Ammon's horn (tissue), 1 donor: ENCODE measurements at regions not wholly inside any gene's neighbourhood (a gene's known extent, or its start where the extent isn't known, plus 50 kb on each side); places are given as distances from the start of the nearest gene placed in this dataset.

Source experiments
- DNase-seq: peaks from one replicate; pipeline ENCODE4 v3.0.0-alpha.2; 2016; ENCODE audit warnings: low spot score

GRCh38 chr20:17109307-17109706, 117.5 kb upstream of the PCSK2 start:
- no peak for DNase-seq

GRCh38 chr20:17128206-17128605, 98.6 kb upstream of the PCSK2 start:
- no peak for DNase-seq

- DNase-seq: no peak
Measured at GRCh38 chr20:17129089-17129488, 97.8 kb upstream of the PCSK2 start.

GRCh38 chr20:17137692-17138091, 89.1 kb upstream of the PCSK2 start:
- no peak for DNase-seq

GRCh38 chr20:17138237-17138636, 88.6 kb upstream of the PCSK2 start:
- DNase-seq: peak; percentile 25

GRCh38 chr20:17140894-17141293, 85.9 kb upstream of the PCSK2 start:
- DNase-seq: no peak

GRCh38 chr20:17141568-17141967, 85.3 kb upstream of the PCSK2 start:
- no peak for DNase-seq

GRCh38 chr20:17142666-17143065, 84.2 kb upstream of the PCSK2 start:
- DNase-seq: no peak

- no peak for DNase-seq
Measured at GRCh38 chr20:17150858-17151257, 76.0 kb upstream of the PCSK2 start.

- DNase-seq: no peak
Measured at GRCh38 chr20:17155401-17155800, 71.4 kb upstream of the PCSK2 start.

GRCh38 chr20:17158701-17159100, 68.1 kb upstream of the PCSK2 start:
- no peak for DNase-seq

GRCh38 chr20:17161673-17162481, 65.0 kb upstream of the PCSK2 start:
- DNase-seq: peak; percentile 36

- no peak for DNase-seq
Measured at GRCh38 chr20:17168026-17168612, 58.7 kb upstream of the PCSK2 start.

- peak; percentile 19 for DNase-seq
Measured at GRCh38 chr20:17169585-17170136, 57.2 kb upstream of the PCSK2 start.

GRCh38 chr20:17171746-17172280, 55.0 kb upstream of the PCSK2 start:
- DNase-seq: no peak

GRCh38 chr20:17172836-17173516, 53.9 kb upstream of the PCSK2 start:
- no peak for DNase-seq
